Left forelimb (tissue), 1 donor: ENCODE measurements at regions not wholly inside any gene's neighbourhood (a gene's known extent, or its start where the extent isn't known, plus 50 kb on each side); places are given as distances from the start of the nearest gene placed in this dataset.
"Not testable (repeated sequence)": the region's sequence is repeated elsewhere in the genome, so short reads cannot be mapped to it uniquely, and the experiment has no call there.

Experiments
- DNase-seq: peaks from one replicate; pipeline ENCODE4 v3.0.0-alpha.2; 2018; ENCODE audit warnings: low spot score

DNA sequence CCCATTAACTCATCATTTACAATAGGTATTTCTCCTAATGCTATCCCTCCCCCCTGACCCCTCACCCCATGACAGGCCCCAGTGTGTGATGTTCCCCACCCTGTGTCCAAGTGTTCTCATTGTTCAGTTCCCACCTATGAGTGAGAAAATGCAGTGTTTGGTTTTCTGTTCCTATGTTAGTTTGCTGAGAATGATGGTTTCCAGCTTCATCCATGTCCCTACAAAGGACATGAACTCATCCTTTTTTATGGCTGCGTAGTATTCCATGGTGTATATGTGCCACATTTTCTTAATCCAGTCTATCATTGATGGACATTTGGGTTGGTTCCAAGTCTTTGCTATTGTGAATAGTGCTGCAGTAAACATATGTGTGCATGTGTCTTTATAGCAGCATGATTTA, 378.3 kb downstream of the HLX start:
- DNase-seq = not testable (repeated sequence)

DNA sequence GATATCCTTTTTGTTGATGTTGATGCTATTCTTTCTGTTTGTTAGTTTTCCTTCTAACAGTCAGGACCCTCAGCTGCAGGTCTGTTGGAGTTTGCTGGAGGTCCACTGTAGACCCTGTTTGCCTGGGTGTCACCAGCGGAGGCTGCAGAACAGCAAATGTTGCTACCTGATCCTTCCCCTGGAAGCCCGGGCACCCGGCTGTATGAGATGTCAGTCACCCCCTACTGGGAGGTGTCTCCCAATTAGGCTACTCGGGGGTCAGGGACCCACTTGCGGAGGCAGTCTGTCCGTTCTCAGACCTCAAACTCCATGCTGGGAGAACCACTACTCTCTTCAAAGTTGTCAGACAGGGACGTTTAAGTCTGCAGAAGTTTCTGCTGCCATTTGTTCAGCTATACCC, 383.4 kb downstream of the HLX start:
- DNase-seq = not testable (repeated sequence)

DNA sequence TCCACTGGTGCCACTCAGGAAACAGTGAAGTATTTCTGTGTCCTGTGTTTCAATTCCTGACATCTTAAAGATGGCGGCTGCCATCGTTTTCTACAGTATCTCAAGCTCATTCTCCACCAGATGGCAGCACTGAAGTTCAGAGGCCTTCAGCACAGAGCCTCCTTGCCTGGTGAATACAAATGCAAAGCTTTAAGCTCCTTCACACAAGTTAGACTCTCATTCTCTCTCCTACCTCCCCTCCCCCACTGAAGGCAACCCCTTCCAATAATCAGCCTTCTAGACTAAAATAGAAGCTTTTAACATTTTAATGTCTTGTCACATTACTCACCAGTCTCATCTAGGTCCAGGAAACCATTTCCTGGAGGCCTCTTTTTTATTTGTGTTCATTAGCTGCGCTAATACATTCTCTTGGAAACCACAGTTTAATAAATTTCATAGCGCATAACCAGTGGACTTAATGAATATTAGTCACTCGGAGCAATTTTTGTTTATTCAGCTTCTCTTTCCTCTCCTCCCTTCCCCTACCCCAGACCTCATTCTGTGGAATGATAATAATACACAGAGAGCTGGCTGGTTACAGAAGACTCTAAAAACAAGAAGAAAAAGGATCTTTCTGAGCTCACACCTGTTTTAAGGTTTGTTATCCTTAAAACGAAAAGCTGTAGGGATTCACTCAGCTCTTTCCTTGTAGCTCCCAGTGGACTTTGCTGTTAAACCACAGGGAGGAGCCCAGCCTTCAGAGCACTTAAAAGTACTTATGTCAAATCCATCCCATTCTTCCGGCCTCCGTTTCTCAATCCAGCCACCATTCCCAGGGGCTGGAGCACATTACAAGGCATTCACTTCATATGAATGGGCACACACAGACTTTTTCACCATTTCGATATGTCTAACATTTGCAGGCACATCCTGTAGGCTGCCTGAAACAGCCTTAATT, 384.9 kb downstream of the HLX start:
- no peak for DNase-seq

DNA sequence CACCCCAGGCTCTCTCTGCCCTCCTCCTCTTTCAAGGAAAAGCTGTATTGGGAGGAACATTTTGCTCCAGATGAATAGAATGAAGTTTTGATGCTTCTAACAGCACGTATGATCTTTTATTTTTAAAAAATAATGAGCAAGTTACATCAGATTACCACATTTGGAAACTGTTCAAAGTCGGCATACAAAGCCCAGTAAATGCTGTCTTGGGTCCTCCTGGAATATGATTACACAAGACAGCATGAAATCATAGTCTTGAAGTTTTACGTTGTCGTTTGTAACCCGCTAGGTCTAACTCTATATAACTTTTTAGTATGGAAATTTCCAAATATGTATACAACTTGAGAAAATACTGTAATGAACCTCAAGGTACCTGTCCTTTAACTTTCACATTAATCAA, 385.6 kb downstream of the HLX start:
- DNase-seq = no peak

DNA sequence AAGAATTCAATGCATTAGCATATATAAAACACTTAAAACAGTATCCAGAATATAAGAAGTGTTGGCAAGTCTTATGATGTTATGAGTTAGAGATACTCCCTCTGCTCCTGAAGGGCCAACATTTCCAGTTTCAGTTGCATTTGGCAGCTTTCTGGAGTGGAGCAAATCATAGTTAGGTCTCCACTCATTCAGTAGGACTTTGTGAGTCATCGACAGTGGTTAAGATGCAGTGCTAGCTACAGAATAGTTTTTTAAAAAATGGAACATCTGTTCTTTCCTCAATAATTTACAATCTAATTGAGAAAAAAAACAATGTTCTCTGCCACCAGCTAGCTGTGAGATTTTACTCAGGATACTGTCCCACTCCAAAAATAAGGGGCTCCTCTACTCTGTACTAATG, 389.1 kb downstream of the HLX start:
- DNase-seq = no peak

DNA sequence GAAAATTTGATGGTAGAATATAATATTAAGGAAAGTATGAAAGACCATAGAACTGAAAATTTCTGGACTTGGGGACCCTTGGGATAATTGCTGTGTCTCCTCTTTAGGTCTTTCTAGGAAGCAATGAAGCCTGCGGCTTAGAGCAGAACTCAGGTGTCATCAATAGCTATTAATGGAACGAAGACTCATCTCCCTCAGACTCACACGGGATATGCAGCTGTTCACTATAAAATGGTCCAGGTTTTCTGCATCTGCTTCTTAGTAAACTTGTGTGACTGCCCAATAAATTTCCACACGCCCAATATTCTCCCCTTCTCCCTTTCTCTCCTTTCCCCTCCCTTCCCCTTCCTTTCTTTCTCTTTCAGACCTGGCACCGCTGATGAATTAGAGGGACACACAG, 392.5 kb downstream of the HLX start:
- no peak for DNase-seq

DNA sequence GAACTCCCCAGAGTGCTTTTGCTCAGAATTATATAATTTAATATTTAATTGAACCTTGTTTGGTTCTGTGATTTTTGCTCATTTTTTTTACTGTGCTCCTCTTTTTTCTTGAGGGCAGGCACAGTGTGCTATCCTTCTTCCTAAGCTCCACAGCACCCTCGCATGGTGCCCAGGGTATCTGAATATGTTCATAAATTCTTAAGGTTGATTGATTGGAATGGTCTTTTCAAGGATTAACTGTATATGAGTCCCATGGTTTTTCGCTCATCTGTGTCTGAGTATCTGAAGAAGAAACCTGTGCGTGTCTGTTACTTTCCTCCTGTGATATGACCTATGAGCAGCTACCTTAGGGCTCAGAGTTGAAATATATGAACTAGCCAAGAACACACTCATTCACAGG, 393.7 kb downstream of the HLX start:
- DNase-seq = no peak

DNA sequence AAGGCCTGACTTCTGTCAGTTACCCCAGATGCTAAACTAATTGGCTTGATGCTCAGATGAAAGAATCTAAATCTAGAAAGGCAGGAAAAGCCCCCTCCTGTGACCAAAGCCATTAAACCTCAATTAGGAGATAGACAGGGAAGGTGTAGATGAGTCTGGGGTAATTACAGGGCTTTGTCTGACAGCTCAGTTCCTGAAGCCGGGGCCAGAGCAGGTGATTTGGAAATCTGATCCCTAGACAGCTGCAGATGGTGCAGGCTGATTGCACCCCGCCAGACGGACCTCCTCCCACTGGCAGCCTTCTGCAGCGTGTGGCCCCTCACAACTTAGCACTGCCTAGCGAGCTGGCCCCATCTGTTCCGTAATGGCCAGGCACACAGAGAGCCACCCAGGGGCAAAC, 395.1 kb downstream of the HLX start:
- DNase-seq = no peak

DNA sequence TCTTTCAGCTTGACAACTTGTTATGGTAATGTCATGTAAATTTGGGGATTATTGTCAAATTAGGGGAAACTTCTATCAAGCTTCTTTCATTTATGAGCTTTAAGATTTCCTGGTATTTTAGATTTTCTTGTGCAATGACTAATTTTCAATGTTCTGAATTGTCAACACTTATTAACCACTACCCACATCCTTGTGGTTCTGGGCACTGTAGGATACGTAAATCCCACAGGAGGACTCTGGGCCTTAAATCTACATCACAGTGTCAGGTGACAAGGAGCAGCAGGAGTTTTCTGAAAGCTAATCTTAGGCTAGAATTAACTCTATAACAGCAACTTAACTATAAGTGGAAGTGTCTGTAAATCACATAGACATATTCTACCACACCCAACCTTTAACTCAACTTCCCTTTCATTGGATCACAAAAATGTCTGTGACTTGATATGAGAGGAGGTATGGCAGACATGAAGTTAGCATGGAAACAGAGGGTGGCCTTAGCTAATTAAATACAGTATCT, 397.7 kb downstream of the HLX start:
- DNase-seq = no peak

DNA sequence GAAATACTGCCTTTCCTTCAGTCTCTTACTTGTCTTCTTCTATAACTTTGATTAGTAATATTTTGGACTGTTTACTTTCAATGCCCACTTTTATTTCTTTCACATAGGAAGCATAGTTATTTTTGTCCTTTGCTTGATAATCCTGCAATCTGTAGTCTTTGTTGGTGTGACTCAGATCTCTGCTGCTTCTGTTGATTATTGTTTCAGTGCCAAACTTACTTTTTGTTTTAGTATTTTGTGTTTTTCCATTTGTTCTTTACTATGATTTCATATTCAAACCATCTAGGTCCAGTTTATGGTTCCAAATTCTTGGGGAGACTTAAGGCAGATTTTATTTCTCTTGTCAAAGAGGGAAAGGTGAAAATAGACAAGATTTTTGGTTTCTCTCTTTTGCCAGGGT, 399.9 kb downstream of the HLX start:
- no peak for DNase-seq

DNA sequence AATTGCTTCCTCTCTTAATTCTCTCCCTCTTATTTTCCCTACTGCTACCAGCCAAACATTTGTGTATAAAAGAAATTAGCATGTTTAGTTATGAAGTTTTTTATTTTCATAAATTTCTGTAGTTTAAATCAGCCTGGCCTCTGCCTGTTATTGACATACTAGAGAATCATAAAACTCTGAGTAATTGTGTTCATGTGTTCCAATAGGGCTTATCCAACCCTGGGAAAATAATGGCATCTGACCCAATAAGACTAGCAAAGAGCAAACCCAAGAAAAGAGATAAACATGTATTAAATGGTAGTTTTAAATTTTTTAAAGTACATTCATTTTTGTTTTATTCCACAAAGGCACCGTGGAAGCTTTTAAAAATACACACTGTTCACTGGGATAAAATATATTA, 404.3 kb downstream of the HLX start:
- DNase-seq = no peak

DNA sequence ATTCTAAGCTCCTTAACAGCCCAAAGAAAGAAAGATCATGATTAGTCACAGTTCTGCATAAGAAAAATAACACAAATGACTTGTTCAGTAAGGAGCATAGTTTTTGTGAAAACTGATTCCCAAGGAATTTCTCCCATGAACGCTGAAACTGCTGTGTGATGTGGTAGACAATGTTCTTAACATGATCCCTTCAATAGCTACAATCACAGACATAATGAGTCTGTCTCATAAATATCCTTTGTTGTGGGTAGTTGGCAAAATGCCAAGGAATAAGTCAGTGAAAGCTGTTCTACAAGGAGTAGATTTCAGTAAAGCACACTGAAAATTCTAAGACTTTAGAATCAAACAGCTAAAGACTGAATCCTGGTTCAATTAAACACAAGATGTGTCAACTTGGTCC, 404.8 kb downstream of the HLX start:
- no peak for DNase-seq

DNA sequence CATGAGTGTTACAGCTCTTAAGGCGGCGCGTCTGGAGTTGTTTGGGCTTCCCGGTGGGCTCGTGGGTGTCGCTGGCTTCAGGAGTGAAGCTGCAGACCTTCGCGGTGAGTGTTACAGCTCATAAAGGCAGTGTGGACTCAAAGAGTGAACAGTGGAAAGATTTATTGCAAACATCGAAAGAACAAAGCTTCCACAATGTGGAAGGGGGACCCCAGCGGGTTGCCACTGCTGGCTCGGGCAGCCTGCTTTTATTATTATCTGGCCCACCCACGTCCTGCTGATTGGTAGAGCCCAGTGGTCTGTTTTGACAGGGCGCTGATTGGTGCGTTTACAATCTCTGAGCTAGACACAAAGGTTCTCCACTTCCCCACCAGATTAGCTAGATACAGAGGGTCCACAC, 405.7 kb downstream of the HLX start:
- DNase-seq = not testable (repeated sequence)

DNA sequence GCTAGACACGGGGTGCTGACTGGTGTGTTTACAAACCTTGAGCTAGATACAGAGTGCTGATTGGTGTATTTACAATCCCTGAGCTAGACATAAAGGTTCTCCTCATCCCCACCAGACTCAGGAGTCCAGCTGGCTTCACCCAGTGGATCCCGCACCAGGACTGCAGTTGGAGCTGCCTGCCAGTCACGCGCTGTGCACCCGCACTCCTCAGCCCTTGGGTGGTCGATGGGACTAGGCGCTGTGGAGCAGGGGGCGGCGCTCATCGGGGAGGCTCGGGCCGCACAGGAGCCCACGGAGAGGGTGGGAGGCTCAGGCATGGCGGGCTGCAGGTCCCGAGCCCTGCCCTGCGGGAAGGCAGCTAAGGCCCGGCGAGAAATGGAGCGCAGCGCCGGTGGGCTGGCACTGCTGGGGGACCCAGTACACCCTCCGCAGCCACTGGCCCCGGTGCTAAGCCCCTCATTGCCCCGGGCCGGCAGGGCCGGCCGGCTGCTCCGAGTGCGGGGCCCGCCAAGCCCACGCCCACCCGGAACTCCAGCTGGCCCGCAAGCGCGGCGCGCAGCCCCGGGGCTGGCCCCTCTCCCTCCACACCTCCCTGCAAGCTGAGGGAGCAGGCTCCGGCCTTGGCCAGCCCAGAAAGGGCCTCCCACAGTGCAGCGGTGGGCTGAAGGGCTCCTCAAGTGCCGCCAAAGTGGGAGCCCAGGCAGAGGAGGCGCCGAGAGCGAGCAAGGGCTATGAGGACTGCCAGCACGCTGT, 406.4 kb downstream of the HLX start:
- DNase-seq = not testable (repeated sequence)

DNA sequence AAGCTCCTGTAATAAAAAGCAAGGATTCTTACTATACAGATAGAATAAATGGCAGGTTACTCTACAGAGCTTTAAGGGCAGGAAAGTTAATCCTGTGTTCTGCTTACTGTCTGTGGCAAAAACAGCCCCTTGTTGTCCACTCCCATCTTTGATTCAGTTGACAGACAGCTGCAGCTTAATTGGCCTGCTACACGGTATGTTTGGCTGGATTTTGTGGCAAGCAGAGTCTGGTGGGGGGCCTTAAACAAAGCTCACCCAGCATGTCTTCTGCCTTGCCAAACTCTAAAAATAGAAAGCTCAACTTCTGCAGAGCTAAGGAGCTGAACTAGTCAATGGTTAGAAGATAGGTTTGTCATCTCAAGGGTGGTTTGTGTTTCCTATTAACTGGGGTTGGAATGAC, 407.2 kb downstream of the HLX start:
- DNase-seq = no peak

DNA sequence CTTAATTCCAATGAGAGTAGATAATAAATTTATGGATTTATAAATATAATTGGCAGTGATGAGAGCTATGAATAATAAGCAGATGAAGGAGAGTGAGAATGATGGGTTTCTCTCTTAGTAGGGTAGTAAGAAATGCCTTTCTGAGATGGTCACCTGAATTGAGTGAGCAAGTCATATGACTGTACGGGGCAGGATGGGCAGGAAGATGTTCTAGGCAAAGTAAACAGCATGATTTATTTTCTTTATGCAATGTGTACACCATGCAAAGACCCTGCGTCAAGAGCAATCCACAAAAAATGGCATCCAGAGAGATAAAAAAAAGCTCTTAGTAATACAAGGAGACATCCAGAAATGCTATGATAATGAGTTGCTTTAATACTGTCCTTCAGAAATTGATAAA, 409.9 kb downstream of the HLX start:
- DNase-seq = no peak

DNA sequence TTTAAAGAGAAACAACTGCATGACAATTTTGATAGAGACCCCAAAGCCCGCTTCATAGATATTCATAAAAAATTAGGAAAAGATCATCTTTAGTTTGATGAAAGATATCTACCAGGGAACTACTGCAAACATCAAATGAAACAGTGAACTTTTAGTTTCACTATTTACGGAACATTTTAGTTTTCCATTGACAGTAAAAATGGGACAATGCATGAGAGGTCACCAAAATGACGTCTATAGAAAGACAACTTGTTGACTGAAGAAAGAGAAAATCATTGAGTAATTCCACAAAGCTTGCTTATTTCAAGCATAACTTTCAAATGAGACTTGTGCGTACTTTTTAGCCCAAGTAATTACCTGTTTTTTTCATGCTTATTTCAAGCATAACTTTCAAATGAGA, 411.4 kb downstream of the HLX start:
- no peak for DNase-seq

DNA sequence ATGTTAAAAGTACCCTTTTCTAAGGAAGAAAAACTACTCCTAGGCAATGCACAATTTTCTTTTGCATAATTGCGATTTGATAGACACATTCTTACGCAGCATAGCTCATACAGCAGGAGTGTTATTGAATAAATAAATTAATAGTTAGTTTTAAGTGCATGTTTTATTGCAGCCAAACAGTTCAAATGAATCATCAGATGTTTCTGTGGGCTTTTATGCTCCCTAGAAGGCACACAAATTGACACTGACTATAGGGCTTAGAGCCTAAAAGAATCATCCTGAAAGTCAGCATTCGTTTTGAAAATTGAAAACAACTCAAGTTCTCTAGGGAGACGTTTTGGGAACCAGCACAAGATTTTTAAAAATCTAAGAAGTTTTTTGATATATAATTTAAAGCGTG, 411.9 kb downstream of the HLX start:
- DNase-seq = no peak

DNA sequence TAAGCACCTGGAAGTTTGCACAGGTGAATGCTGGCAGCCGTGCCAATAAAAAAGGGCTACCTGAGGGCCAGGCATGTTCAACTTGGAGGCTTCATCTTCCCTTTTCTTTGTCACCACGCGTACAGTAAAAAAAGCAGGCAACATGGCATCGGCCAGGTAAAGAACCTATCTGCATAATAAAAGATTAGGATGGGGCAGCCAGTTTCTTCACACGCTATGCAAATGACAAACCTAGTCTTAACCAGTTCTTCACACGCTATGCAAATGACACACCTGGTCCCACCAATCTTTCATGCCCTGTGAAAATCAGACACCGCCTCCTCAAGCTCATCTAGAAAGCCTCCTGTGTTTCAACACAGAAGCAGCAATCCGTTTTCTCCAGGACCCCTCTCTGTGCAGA, 413.4 kb downstream of the HLX start:
- no peak for DNase-seq

DNA sequence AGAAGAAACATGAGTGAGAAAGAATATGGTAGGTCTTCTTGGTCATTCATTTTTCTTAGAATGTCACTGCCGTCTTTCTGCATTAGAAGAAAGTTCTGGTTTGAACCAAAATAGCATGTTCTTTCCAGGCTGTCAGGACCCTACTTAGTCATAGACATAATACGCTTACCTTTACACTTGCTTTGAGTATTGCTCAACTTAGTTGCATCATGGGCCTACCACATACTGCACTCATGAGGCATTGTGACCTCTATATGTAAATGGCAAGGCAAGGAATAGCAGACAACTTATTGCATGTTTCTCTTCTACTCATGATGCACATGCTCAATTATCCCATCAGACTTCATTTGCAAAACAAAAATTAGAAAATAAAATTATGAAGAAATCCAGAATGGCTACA, 415.0 kb downstream of the HLX start:
- DNase-seq = no peak

DNA sequence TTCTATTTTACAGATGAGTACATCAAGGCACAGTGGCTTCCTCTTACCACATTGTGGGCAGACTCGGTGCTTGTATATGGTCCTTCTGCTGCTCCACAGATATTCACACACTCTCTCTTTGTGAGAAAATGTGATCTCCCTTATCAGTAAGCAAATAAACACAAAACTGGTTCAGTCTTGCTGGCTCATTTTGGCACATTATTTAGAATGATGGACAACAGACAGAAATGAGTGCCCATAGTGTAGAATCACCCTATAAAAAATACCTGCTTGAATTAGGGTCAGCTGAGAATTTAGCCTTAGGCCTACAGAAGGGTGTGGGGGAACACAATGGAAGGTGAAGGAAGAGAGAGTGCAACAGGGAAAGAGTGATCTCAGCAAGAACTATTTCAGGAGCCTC, 423.1 kb downstream of the HLX start:
- DNase-seq = no peak

DNA sequence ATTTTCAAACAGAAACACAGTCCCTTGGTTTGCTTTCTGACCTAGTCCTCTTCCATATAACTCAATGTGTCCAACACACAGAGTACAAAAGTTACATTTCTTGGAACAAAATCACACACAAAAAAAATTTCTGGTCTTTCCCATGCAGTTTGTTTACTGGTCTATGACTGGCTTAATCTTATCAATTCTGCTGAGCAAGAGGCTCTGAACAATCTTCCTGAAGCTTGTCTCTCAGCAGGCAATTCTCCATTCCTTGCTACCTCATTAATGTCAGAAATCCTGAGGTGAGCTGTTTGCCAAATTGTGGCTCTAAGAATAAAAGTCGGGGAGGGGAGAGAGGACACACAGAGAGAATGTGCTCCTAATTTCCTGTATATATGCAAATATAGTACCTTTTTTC, 423.6 kb downstream of the HLX start:
- DNase-seq = no peak

DNA sequence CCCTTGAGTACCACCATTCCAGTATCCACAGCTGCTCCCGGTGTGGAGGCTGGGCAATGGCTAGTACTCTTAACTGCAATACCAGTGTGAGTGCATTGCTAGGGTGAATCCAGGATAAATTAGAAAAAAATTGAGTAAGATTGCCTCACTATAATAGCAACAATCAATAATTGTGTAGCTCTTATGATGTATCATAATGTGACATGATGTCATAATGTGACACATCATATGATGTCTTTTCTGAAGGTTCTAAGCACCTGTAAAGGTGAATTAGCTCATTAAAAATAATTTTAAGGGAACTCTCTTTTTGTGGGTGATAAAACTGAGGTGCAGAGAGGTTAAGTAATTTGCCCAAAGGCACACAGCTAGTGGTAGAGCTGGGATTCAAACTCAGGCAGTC, 424.4 kb downstream of the HLX start:
- DNase-seq = no peak
